GM20000 (cell line): ENCODE measurements at regions not wholly inside any gene's neighbourhood (a gene's known extent, or its start where the extent isn't known, plus 50 kb on each side); places are given as distances from the start of the nearest gene placed in this dataset.
"Not testable (repeated sequence)": the region's sequence is repeated elsewhere in the genome, so short reads cannot be mapped to it uniquely, and the experiment has no call there.

Experiments
- DNase-seq: peaks from one replicate; pipeline ENCODE4 v3.0.0; 2012; ENCODE audit warnings: low spot score
- CTCF ChIP-seq: IDR thresholded peaks from 2 replicates; pipeline ENCODE4 v1.5.1; 2012; ENCODE audit warnings: mild to moderate bottlenecking, control low read depth; ENCODE audit errors: extremely low read depth, missing control alignments

- no peak for DNase-seq
Observed at GRCh38 chr17:21495281-21495680, 119.1 kb downstream of the KCNJ12 start.

GRCh38 chr17:21500064-21500463 is 123.9 kb downstream of the KCNJ12 start:
- DNase-seq: no peak
- no peak for TF ChIP-seq CTCF

More at GRCh38 chr17:21495281-21495680, 119.1 kb downstream of the KCNJ12 start:
- TF ChIP-seq CTCF: no peak

GRCh38 chr17:21501927-21502700 is 126.0 kb downstream of the KCNJ12 start:
- DNase-seq: not testable (repeated sequence)

- no peak for TF ChIP-seq CTCF
Observed at GRCh38 chr17:21505819-21506815, 130.0 kb downstream of the KCNJ12 start.

GRCh38 chr17:21507806-21508205 is 131.6 kb downstream of the KCNJ12 start:
- not testable (repeated sequence) for DNase-seq

More at GRCh38 chr17:21505819-21506815, 130.0 kb downstream of the KCNJ12 start:
- no peak for DNase-seq

GRCh38 chr17:21508211-21508610 is 132.1 kb downstream of the KCNJ12 start:
- no peak for TF ChIP-seq CTCF
- no peak for DNase-seq

- DNase-seq: not testable (repeated sequence)
Observed at GRCh38 chr17:21509356-21509755, 133.2 kb downstream of the KCNJ12 start.

GRCh38 chr17:21510686-21511362 is 134.7 kb downstream of the KCNJ12 start:
- no peak for DNase-seq
- TF ChIP-seq CTCF: no peak
